HG02981 (cell line): ENCODE measurements at regions not wholly inside any gene's neighbourhood (a gene's known extent, or its start where the extent isn't known, plus 50 kb on each side); places are given as distances from the start of the nearest gene placed in this dataset.

Experiments
- ATAC-seq: cut with Tn5 transposase; IDR thresholded peaks from one replicate; pipeline ENCODE4 v1.9.1; 2021; ENCODE audit warnings: mild to moderate bottlenecking, moderate library complexity; ENCODE audit not compliant: unreplicated experiment

DNA sequence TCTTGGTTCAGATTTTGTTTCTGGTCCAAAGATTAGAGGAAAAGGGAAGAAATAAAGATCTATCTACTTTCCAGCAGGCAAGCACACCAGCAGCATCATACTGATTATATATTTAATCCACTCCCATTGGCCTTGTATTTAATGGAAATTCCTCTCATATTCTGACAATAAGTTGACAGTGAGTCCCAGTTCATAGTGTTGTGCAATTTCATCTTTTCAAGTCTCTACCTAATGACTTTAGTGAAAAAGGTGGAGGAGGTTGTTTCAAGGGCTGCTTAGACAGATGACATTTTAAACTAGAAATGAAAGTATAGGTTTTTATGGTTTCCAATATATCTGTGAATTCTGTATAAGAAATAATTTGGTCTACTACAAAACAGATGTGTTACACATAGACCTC, 298.6 kb downstream of the PABPC4L start:
- ATAC-seq: no peak

- ATAC-seq: no peak
Observed at GRCh38 chr4:133891011-133891410, 310.6 kb downstream of the PABPC4L start.

GRCh38 chr4:133887723-133888122, 313.9 kb downstream of the PABPC4L start:
- no peak for ATAC-seq

DNA sequence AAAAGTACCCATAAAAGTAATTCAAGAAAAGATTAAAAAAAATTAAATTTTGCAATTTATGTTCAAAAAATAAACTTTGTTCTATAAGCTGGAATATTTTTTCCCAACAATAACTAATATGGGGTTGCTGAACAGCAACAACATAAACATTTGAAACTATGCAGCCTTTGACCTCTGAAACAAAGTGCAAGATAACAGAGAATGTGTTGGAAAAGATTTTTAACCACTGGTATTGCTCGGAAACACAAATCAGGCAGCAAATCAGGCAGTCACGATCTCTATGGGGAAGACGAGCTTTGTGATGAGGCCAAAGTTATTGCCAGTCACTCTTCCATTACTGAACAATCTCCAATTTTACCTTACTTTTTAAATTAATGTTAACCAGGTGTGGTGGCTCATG, 332.1 kb downstream of the PABPC4L start:
- no peak for ATAC-seq

DNA sequence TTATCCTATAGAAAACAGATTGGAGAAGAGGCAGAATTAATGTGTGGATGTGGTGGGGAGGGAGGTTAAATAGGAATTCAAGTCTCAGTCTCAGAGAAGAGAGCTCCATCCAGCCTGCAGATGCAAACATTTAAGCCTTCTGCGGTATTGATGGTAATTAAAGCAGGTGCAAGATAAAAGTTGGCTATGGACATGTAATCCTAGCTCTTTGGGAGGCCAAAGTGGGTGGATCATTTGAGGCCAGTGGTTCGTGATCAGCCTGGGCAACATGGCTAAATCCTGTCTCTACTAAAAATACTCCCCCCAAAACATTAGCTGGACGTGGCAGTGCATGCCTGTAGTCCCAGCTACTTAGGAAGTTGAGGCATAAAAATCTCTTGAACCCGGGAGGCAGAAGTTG, 332.7 kb downstream of the PABPC4L start:
- ATAC-seq: no peak

GRCh38 chr4:133866328-133866699, 335.3 kb downstream of the PABPC4L start:
- ATAC-seq: no peak

DNA sequence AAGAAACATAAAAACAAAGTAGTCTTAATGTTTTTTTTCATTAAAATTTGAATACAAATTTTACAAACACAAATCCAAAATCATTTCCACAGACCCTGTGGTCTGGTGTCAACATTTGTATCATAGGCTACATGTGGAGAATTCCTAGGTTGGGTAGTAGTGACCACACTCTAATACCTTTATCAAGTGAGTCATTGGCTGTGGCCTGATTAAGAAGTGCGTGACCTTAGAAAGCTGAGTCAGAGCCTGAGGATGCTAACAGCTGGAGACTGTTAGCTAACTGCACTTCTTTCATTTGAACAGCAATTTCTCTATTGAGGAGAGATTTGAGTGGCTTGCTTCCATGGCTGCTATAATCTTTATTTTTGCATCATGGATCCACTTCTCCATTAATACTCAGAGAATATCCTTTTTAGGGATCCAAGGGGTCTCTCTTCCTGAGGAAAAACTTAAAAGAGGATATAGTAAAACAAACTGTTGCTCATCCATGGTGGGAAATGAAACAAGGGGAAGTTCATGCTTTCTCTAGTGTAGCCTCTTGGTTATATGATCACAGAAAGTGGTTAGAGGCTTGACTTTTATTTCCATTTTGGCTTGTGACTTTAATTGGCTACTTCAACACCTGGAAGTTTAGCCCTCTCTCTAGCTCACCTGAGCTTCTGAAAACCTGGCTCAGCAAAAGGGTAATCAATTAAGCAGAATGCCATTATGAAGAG, 335.8 kb downstream of the PABPC4L start:
- no peak for ATAC-seq

DNA sequence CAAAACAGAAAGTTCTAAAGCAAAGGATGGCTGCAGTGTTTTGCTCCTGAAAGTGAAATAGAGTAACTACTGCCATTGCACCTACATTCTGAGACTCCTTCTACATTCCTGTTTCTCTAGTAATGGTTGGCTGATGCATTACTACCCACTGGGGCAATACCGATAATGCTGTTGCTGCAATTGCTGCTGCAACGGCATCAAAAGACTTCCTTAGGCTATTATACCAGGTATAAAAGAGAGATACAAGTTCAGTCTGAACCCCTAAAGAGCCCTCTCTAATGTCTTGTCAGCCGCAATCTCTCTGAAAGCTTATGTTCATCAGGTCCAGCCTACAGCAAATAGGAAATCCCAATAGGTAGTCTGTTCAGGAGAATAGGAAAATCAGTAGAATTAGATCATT, 338.4 kb downstream of the PABPC4L start:
- ATAC-seq: no peak

DNA sequence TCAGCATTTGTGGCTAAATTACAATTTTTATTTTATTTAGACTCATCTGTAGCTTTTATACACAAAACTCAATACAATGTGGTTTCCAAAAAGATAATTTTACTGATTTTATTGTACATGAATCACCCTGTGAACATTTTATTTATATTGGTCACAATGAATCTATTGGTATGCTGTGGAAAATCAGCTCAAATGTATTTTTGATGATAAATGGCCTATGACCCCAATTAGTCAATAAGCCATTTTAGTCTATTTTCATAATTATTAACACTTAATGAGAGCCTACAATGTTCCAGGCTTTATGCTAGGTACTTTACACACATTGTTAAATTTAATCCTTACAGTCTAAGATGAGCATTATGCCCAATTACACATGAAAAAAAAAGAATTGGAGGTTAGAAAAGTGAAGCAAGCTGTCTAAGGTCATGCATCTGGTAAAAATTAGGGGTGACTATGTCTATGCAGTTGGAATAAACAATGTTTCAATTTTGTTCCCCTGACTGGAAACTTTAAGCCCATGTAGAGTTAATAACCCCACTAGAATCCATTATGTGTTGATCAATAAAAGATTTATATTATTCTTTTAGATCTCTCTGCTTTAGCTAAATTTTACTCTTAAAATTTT, 344.7 kb downstream of the PABPC4L start:
- ATAC-seq: no peak

DNA sequence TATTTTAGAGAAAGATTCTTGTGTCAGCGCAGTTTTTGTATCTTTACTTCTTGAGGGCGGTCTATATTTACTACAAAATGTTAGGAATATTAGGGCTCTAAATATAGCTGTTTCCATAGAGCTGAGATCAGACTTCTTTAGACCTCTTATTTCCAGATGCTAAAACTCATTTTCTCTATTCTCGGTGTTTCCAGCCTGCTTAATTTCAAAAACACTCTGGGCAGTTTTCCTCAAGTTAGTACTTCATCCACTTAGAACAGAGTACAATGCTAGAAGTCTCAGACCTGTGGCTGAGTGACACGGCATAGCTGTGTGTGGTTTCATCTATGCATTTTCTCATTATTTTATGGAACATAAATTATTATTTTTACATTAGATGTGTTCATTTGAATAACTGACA, 346.6 kb downstream of the PABPC4L start:
- no peak for ATAC-seq

- no peak for ATAC-seq
Observed at GRCh38 chr4:133839326-133839725, 362.3 kb downstream of the PABPC4L start.

DNA sequence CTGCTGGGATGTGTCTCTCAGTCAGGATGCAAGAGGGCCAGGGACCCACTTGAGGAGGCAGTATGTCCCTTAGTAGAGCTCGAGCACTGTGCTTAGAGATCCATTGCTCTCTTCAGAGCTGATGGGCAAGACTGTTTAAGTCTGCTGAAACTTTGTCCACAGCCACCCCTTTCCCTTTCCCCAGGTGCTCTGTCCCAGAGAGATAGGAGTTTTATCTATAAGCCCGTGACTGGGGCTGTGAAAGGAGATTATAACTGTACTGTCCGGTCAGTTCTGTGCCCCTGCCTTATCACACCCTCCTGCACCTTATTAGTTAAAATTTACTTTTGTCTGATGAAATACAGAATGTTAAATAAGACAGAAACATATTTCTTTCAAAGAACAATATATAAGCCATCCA, 378.4 kb downstream of the PABPC4L start:
- ATAC-seq: no peak

DNA sequence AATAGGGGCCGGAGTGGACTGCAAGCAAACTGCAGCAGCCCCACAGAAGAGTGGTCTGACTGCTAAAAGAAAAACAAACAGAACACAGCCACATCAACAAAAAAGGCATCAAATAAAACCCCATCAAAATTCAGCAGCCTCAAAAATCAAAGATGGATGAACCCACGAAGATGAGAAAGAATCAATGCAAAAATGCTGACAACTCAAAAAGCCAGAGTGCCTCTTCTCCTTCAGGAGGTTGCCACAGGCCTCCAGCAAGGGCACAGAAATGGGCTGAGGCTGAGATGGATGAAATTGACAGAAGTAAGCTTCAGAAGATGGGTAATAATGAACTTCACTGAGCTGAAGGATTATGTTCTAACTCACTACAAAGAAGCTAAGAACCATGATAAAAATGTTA, 388.6 kb downstream of the PABPC4L start:
- ATAC-seq: no peak

- no peak for ATAC-seq
Observed at GRCh38 chr4:133812236-133812635, 389.4 kb downstream of the PABPC4L start.

DNA sequence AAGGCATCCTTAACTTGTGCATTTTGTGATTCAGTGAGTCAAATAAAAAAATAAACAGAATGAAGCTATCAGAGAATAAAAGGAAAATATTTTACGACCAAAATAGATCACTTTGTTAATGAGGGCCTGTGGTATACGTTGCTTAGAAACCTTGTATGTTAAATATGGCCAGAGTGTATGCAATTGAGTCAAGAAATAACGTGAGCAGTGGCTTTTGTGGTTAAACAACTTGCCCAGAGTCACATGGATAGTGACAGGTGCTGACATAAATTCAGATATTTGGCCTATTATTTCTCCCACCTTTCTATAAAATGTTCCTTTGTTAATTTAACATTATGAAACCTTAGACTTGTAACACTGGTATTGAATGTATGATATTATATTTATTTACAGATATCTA, 393.4 kb downstream of the PABPC4L start:
- no peak for ATAC-seq

GRCh38 chr4:133803341-133803740, 398.2 kb downstream of the PABPC4L start:
- ATAC-seq: no peak

- no peak for ATAC-seq
Observed at GRCh38 chr4:133802359-133803140, 399.0 kb downstream of the PABPC4L start.

DNA sequence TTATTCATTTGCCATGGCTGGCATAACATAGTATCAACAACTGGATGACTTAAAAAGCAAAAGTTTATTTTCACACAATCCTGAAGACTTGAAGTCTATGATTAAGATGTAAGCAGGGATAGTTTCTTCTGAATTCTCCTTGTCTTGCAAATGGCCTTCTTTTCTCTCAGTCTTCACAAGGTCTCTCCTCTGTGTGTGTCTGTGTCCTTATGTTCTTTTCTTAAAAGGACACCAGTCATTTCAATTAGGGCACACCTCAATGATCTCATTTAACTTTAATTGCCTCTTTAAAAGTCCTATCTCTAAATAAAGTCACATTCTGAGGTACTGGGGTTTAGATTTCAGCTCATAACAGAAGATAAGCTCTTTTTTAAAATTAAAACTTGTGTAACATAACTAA, 399.7 kb downstream of the PABPC4L start:
- ATAC-seq: no peak

DNA sequence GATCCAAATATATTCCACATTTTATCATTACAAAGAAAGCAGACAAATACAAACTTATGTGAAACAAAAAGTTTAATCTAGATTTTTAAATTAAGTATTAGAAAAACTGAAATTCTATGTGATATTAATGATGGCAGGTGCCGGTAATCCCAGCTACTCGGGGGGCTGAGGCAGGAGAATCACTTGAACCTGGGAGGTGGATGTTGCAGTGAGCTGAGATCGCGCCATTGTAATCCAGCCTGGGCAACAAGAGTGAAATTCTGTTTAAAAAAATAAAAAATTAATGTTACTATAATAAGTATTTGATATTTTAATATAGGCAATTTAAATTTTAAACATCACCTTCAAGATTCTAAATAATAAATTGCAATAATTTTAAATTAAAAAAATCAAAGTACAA, 400.6 kb downstream of the PABPC4L start:
- ATAC-seq: no peak

GRCh38 chr4:133799717-133800315, 401.8 kb downstream of the PABPC4L start:
- ATAC-seq: no peak

GRCh38 chr4:133777661-133778060, 423.9 kb downstream of the PABPC4L start:
- no peak for ATAC-seq

DNA sequence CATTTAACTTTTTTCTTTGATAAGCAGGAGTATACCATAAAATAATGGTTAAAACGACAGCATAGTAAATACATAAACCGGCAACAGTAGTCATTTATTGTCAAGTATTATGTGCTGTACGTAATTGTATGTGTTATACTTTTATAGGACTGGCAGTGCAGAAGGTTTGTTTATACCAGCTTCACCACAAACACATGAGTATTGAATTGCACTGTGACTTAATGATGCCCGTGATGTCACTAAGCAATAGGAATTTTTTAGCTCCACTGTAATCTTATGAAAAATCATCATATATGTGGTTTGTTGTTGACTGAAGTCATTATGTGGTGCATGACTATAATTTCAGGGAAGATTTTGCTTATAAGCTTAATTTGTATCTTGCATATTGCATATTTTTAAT, 424.6 kb downstream of the PABPC4L start:
- no peak for ATAC-seq
